Cardiac fibroblast (primary cell): ENCODE measurements at regions not wholly inside any gene's neighbourhood (a gene's known extent, or its start where the extent isn't known, plus 50 kb on each side); places are given as distances from the start of the nearest gene placed in this dataset.

Source experiments
- DNase-seq, 2 donors: peaks; one replicate each; pipeline versions ENCODE4 v3.0.0 to v3.0.0-alpha.2; 2010; ENCODE audit warnings: low read depth in 2 of 2
- H3K4me3 ChIP-seq, 2 donors: replicated peaks in 1 of 2; 1 replicate in 1 of 2; 2 replicates in 1 of 2; pipeline ENCODE4 v1.5.1; 2011; ENCODE audit warnings: low read depth in 2 of 2, low read length in 2 of 2, mild to moderate bottlenecking in 2 of 2, moderate library complexity in 1 of 2
- TF ChIP-seq, protein P1 (sequence below): IDR thresholded peaks from one replicate; pipeline ENCODE4 v1.5.1; 2011; ENCODE audit warnings: low read depth, mild to moderate bottlenecking, low read length, inconsistent platforms

DNA sequence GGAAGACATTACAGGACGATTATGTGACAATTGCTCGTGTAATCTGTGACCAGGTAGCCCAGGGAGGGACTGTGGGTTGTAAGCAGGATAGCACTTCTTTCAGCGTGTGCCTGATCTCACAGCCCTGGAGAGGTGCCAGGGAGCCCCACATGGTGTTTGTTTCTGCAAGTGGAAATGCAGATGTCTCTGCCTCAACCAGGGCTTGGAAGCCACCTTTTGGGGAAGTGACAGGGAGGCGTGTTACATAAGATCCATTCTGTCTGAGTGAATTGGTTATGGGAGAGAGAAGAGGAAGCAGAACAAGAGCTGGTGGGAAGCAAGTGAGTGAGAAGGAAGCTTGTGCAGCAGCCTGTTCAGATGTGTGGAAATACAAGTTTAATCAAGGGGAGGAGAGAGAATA, 104.5 kb upstream of the GATB start:
- DNase-seq, result no peak
- TF ChIP-seq, protein P1, sequence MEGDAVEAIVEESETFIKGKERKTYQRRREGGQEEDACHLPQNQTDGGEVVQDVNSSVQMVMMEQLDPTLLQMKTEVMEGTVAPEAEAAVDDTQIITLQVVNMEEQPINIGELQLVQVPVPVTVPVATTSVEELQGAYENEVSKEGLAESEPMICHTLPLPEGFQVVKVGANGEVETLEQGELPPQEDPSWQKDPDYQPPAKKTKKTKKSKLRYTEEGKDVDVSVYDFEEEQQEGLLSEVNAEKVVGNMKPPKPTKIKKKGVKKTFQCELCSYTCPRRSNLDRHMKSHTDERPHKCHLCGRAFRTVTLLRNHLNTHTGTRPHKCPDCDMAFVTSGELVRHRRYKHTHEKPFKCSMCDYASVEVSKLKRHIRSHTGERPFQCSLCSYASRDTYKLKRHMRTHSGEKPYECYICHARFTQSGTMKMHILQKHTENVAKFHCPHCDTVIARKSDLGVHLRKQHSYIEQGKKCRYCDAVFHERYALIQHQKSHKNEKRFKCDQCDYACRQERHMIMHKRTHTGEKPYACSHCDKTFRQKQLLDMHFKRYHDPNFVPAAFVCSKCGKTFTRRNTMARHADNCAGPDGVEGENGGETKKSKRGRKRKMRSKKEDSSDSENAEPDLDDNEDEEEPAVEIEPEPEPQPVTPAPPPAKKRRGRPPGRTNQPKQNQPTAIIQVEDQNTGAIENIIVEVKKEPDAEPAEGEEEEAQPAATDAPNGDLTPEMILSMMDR, result no peak
- no peak overlapping the region for H3K4me3 ChIP-seq

DNA sequence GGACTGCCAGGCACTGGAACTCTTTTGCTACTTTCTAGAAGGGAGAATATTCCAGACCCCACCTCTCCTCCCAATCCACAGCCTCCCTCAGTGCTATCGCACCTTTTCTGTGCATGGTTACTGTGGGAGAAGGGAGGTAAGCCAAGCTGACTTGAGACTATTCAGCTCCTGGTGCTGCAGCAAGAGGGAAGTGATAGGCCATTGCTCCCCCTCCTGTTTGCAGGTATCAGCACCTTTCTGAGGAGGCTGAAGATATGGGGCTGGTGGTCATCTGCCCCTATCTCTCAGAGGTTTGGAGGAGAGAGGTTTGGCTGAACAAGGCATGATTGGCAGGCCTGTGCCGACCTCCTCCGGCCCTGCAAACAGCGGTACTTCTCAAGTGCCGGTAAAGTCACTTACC, 103.3 kb upstream of the GATB start:
- DNase-seq, result no peak
- TF ChIP-seq, protein P1, result no peak
- no peak overlapping the region for H3K4me3 ChIP-seq

DNA sequence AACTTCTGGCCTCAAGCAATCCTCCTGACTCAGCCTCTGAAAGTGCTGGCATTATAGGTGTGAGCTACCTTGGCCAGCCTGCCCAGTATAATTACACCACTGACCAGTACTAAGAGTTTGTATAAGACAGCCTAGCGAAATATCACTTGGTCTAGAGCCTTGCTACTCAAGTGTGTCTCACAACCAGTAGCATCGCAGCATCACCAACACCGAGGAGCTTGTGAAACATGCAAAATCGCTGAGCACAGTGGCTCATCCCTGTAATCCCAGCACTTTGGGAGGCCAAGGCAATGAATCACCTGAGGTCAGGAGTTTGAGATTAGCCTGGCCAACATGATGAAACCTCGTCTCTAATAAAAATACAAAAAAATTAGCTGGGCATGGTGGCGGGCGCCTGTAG, 102.0 kb upstream of the GATB start:
- TF ChIP-seq, protein P1, result no peak
- peak in 1 of 2 donors; percentile 35 for DNase-seq
- no peak overlapping the region for H3K4me3 ChIP-seq

DNA sequence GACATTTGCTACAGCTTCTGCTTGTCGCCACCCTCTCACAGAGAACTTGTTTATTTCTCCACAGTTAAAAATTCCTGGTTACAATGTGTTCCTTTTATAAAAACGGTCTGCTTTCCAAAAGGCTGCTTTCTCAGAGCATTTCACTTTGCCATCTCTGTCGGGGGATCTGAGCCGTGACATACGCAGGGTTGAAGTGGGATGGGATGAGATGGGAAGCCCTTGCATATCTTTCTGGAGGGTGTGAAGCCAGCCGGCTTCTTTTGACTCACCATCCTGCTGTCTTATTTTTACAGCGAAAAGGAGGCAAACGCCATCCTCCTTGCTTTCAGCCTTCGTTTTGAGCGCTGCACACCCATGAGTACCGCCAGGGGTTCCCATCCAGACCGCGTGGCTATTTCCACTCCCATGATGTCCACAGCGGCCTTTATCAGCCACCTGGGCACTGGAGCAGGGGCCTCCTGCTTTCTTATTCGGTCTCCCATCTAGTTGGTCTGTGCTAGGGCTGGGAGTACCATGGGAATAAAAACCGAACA, 99.8 kb upstream of the GATB start:
- DNase-seq, result no peak
- TF ChIP-seq, protein P1, result no peak
- no peak overlapping the region for H3K4me3 ChIP-seq

DNA sequence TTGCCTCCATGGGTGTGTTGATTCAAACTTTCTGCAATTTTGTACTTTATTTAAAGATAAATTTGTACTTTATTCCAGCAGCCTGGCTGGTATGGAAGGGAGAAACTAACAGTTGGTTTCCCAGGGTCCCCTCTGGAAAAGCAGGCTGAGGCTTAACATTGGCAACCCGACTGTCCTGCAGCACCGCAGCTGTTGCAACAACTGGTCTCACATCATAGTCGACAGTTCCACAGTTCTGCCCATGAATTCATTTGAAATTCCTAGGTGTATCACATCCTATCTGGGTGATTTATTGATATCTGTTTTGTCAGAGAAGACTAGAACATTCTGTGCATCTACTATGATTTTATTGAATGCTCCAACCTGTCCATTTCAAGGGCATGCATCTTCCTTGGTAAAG, 98.8 kb upstream of the GATB start:
- DNase-seq, result no peak
- no peak overlapping the region for H3K4me3 ChIP-seq
- TF ChIP-seq, protein P1, result no peak

DNA sequence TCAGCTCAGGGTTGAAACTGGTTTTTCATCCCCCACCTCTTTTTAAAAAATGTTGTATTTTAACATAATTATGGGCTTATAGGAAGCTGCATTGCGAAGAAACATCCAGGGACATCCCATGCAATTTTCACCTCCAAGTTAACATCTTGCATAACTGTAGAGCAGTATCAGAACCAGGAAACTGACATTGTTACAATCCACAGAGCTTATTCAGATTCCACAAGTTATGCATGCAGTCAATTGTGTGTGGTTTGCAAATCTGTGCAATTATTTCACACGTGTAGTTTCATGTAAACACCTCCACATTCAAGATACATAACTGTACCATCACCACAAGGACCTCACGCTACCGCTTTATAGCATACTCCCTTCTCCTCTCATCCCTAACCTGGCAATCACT, 97.5 kb upstream of the GATB start:
- DNase-seq, result peak in 1 of 2 donors; percentile 1
- TF ChIP-seq, protein P1, result no peak
- no peak overlapping the region for H3K4me3 ChIP-seq

DNA sequence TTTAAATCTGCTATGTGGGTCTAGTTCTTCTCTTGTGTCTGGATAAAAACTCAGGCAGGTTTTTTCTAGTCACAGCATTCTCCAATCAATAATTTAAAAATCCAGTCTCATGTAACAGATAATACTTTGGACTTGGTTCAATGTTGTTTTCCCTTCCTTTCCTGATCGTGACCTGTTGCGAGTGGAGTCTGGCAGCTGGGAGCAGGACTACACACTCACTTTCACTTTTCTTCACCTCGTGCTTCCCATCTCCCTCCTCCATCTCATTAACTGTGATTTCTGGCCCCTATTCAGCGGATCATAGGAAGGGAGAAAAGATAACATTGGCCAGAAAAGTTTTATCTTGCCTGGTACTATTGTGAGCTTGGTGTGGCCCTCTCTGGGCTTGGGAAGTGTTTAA, 96.6 kb upstream of the GATB start:
- no peak overlapping the region for H3K4me3 ChIP-seq
- TF ChIP-seq, protein P1, result no peak
- no peak for DNase-seq
